ENCODE measurements at regions not wholly inside any gene's neighbourhood (a gene's known extent, or its start where the extent isn't known, plus 50 kb on each side); places are given as distances from the start of the nearest gene placed in this dataset.
"Not testable (repeated sequence)": the region's sequence is repeated elsewhere in the genome, so short reads cannot be mapped to it uniquely, and the experiment has no call there.

DNA sequence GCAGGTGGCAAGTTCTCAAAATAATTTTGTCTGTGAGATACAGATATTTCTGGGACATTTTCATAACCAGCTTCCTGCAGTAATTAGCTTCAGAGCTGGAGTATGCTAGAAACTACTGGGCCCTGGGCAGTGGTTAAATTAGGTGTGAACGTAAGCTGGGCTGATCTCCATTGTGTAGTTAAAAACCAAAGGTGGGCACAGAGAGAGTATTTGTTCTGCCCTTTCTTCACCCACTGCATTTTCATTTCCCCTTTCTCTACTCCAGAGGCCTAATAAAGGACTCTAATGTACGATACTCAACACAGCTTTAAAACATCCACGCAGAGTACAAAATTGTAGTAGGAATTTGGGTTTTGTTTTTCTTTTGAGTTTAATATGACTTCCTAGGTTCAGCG is 252.7 kb downstream of the SPRY1 start:
- Histone ChIP-seq H3K36me3 (ENCODE audit: control insufficient read depth in 3 of 3, insufficient read depth in 3 of 3, low read length in 3 of 3) (peaks cover 0 to 8% (median 0%) of the 10 kb centered on the region in 3 donors), H3K27ac (ENCODE audit: low read depth, low read length) (peak overlapping the region; percentile 79), H3K4me1 (ENCODE audit: control insufficient read depth in 3 of 3, insufficient read depth in 3 of 3, low read length in 3 of 3) (peaks cover 14 to 23% (median 23%) of the 10 kb centered on the region in 3 donors), H3K9me3 (ENCODE audit: control insufficient read depth in 3 of 3, low read length in 3 of 3) (no peaks in the 10 kb centered on the region), H3K27me3 (ENCODE audit: control insufficient read depth in 3 of 3, insufficient read depth in 3 of 3, low read length in 3 of 3) (no peaks in the 10 kb centered on the region), H3K4me3 (ENCODE audit: low read length in 3 of 3) (peak overlapping the region; percentile 4 to 68 (median 59)), H3K9ac (ENCODE audit: low read depth in 1 of 3, low read length in 3 of 3) (peak overlapping the region; percentile 27 to 85 (median 46))

DNA sequence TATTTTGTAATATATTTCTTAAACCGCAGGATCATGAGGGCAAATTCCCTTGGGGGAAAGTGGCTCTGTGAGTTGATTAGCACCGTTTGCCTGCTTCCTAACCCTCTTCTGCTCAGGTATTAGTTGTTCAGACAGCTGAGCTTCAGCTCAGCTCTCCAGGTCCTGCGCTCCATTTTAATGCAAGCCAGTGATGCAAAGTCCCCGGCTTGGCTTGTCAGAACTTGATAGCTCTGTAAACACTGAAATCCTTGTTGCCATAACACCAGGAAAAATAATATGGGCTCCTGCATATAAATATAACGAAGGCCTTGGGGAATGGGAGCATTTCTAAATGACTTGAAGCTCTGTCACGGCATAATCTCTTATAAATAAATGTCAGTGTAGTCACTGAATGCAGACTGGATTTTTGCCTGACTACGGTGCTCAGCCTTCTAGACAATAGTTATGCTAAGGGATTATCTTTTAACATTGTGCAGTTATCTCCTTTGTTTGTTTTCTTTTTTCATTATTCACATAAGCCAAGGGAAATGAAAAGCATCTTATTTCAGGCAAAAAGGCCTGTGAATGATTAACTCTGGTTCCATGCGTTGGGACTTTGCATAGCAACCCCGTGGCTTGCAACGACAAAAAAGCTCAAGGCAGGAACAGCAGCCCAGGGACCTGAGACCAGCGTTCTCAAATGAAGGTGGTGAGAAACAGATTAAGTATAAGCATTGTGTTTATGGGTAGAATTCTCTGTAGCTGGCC is 253.2 kb downstream of the SPRY1 start:
- H3K4me1 ChIP-seq (ENCODE audit: control insufficient read depth in 3 of 3, insufficient read depth in 3 of 3, low read length in 3 of 3) = peaks cover 14 to 23% (median 23%) of the 10 kb centered on the region in 3 donors
- H3K4me3 ChIP-seq (ENCODE audit: low read length in 3 of 3) = peak overlapping the region; percentile 58 to 68 (median 59)
- peaks cover 0 to 8% (median 0%) of the 10 kb centered on the region in 3 donors for H3K36me3 ChIP-seq (ENCODE audit: control insufficient read depth in 3 of 3, insufficient read depth in 3 of 3, low read length in 3 of 3)
- H3K9ac ChIP-seq (ENCODE audit: low read depth in 1 of 3, low read length in 3 of 3) = peak overlapping the region; percentile 46 to 85 (median 75)
- H3K9me3 ChIP-seq (ENCODE audit: control insufficient read depth in 3 of 3, low read length in 3 of 3) = no peaks in the 10 kb centered on the region
- no peaks in the 10 kb centered on the region for H3K27me3 ChIP-seq (ENCODE audit: control insufficient read depth in 3 of 3, insufficient read depth in 3 of 3, low read length in 3 of 3)
- peak overlapping the region; percentile 79 for H3K27ac ChIP-seq (ENCODE audit: low read depth, low read length)

DNA sequence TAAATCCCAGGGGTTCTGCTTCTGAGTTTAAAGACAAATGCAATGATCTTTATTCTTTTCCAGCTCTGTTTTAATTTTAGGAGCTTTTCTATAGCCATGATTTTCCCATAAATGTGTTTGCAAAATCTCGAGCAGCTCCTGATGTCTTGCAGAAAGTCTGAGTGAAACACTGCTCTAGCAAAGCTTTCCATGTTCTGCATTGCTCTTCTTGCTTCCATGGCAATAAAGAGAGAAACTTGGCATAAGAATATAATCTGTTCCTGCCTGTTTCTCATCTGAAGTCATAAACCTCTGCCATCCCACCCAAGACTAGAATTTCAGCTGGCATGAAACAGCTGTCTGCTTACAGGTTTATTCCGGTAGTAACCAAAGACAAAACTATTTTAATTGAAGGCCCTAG is 254.5 kb downstream of the SPRY1 start:
- peaks cover 14 to 23% (median 23%) of the 10 kb centered on the region in 3 donors for H3K4me1 ChIP-seq (ENCODE audit: control insufficient read depth in 3 of 3, insufficient read depth in 3 of 3, low read length in 3 of 3)
- peak overlapping the region in 2 of 3 donors; percentile 41 to 85 for H3K9ac ChIP-seq (ENCODE audit: low read depth in 1 of 3, low read length in 3 of 3)
- no peaks in the 10 kb centered on the region for H3K27me3 ChIP-seq (ENCODE audit: control insufficient read depth in 3 of 3, insufficient read depth in 3 of 3, low read length in 3 of 3)
- peak overlapping the region; percentile 22 to 68 (median 24) for H3K4me3 ChIP-seq (ENCODE audit: low read length in 3 of 3)
- H3K27ac ChIP-seq (ENCODE audit: low read depth, low read length) = peak overlapping the region; percentile 79
- no peaks in the 10 kb centered on the region for H3K9me3 ChIP-seq (ENCODE audit: control insufficient read depth in 3 of 3, low read length in 3 of 3)
- H3K36me3 ChIP-seq (ENCODE audit: control insufficient read depth in 3 of 3, insufficient read depth in 3 of 3, low read length in 3 of 3) = peaks cover 0 to 8% (median 0%) of the 10 kb centered on the region in 3 donors

DNA sequence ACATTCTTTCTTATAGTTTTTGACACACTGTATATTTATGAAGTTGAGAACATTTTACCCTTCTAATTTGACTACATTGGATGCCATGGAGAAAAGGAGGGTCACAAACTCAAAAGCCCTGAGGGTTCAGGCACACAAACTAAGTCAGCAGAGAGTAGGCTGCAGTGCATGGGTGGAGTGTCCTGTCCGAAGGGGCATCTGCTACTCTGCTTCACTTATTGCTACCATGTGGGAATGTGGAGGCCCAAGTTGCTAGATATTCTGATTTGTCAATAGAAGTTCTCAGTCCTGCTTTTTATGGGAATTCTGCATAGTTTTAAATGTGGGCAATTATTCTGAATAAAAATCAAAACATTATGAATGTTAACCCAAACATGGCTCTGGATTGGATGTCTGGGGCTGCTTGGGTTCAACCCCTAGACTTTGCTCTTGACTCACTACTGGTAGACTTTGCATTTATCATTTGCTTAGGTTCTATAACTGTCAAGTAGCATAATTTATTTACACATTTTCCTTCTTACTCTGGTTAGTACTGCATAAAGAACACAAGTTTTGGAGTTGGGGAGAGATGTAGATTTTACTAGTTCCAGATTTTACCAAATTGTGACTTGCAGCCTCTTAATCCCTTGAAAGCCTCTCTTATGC is 255.1 kb downstream of the SPRY1 start:
- peak overlapping the region in 2 of 3 donors; percentile 14 to 41 for H3K9ac ChIP-seq (ENCODE audit: low read depth in 1 of 3, low read length in 3 of 3)
- H3K36me3 ChIP-seq (ENCODE audit: control insufficient read depth in 3 of 3, insufficient read depth in 3 of 3, low read length in 3 of 3) = peaks cover 0 to 12% (median 3%) of the 10 kb centered on the region in 3 donors
- H3K9me3 ChIP-seq (ENCODE audit: control insufficient read depth in 3 of 3, low read length in 3 of 3) = no peaks in the 10 kb centered on the region
- H3K27me3 ChIP-seq (ENCODE audit: control insufficient read depth in 3 of 3, insufficient read depth in 3 of 3, low read length in 3 of 3) = no peaks in the 10 kb centered on the region
- H3K4me3 ChIP-seq (ENCODE audit: low read length in 3 of 3) = peak overlapping the region in 2 of 3 donors; percentile 38 to 51
- H3K27ac ChIP-seq (ENCODE audit: low read depth, low read length) = peak overlapping the region; percentile 79
- H3K4me1 ChIP-seq (ENCODE audit: control insufficient read depth in 3 of 3, insufficient read depth in 3 of 3, low read length in 3 of 3) = peaks cover 14 to 23% (median 23%) of the 10 kb centered on the region in 3 donors

DNA sequence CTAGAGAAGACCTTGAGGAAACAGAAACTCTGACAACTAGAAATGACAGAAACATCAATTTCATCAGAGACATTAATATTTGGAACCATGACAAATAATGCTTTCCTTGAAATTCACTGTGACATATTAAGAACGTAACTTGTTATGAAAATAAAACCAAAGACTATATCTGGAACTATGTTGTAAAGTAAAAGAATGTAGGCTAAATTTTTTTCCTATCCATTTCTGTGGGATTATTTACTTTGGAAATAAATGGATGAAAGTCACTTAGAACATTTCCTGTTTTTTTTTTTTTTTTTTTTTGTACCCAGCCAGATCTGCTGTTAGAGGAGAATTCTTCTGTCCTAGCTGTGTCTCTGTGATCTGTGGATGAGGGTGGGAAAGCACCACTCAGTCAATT is 255.9 kb downstream of the SPRY1 start:
- H3K27ac ChIP-seq (ENCODE audit: low read depth, low read length) = no peak overlapping the region
- peaks cover 0 to 12% (median 3%) of the 10 kb centered on the region in 3 donors for H3K36me3 ChIP-seq (ENCODE audit: control insufficient read depth in 3 of 3, insufficient read depth in 3 of 3, low read length in 3 of 3)
- no peaks in the 10 kb centered on the region for H3K27me3 ChIP-seq (ENCODE audit: control insufficient read depth in 3 of 3, insufficient read depth in 3 of 3, low read length in 3 of 3)
- no peak overlapping the region for H3K4me3 ChIP-seq (ENCODE audit: low read length in 3 of 3)
- H3K9ac ChIP-seq (ENCODE audit: low read depth in 1 of 3, low read length in 3 of 3) = no peak overlapping the region
- peaks cover 14 to 23% (median 23%) of the 10 kb centered on the region in 3 donors for H3K4me1 ChIP-seq (ENCODE audit: control insufficient read depth in 3 of 3, insufficient read depth in 3 of 3, low read length in 3 of 3)
- no peaks in the 10 kb centered on the region for H3K9me3 ChIP-seq (ENCODE audit: control insufficient read depth in 3 of 3, low read length in 3 of 3)

DNA sequence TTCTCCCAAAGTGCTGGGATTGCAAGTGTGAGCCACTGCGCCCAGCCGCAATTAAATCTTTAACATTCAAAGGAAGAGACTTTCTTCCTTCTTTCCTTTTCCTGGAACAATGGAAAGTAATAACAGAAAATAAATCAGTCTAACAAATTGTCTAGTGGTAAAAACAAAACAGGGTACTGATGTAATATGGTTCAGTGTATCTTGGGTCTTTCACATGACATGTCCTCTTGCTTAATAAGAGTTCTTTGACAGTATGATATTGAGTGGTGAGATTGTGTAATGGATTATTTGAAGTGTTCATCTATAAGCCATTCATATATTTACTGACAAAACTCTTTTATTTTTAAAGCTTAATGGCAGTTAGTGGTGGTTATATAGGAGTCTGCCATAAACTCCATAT is 256.6 kb downstream of the SPRY1 start:
- H3K4me1 ChIP-seq (ENCODE audit: control insufficient read depth in 3 of 3, insufficient read depth in 3 of 3, low read length in 3 of 3) = peaks cover 14 to 23% (median 23%) of the 10 kb centered on the region in 3 donors
- peaks cover 0 to 12% (median 3%) of the 10 kb centered on the region in 3 donors for H3K36me3 ChIP-seq (ENCODE audit: control insufficient read depth in 3 of 3, insufficient read depth in 3 of 3, low read length in 3 of 3)
- H3K9ac ChIP-seq (ENCODE audit: low read depth in 1 of 3, low read length in 3 of 3) = no peak overlapping the region
- no peaks in the 10 kb centered on the region for H3K9me3 ChIP-seq (ENCODE audit: control insufficient read depth in 3 of 3, low read length in 3 of 3)
- H3K27ac ChIP-seq (ENCODE audit: low read depth, low read length) = no peak overlapping the region
- H3K4me3 ChIP-seq (ENCODE audit: low read length in 3 of 3) = no peak overlapping the region
- no peaks in the 10 kb centered on the region for H3K27me3 ChIP-seq (ENCODE audit: control insufficient read depth in 3 of 3, insufficient read depth in 3 of 3, low read length in 3 of 3)

DNA sequence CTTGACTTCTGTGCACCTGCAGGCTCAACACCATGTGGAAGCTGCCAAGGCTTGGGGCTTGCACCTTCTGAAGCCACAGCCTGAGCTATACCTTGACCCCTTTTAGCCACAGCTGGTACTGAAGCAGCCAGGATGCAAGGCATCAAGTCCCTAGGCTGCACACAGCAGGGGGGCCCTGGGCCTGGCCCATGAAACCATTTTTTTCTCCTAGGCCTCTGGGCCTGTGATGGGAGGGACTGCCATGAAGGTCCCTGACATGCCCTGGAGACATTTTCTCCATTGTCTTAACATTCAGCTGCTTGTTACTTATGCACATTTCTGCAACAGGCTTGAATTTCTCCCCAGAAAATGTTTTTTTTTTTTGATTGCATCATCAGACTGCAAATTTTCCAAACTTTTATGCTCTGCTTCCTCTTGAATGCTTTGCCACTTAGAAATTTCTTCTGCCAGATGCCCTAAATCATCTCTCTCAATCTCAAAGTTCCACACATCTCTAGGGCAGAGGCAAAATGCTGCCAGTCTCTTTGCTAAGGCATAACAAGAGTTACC is 260.2 kb downstream of the SPRY1 start:
- H3K4me1 ChIP-seq (ENCODE audit: control insufficient read depth in 3 of 3, insufficient read depth in 3 of 3, low read length in 3 of 3); H3K4me3 ChIP-seq (ENCODE audit: low read length in 3 of 3); H3K27ac ChIP-seq (ENCODE audit: low read depth, low read length); H3K9ac ChIP-seq (ENCODE audit: low read depth in 1 of 3, low read length in 3 of 3); H3K27me3 ChIP-seq (ENCODE audit: control insufficient read depth in 3 of 3, insufficient read depth in 3 of 3, low read length in 3 of 3); H3K9me3 ChIP-seq (ENCODE audit: control insufficient read depth in 3 of 3, low read length in 3 of 3): not testable (repeated sequence)
- H3K36me3 ChIP-seq (ENCODE audit: control insufficient read depth in 3 of 3, insufficient read depth in 3 of 3, low read length in 3 of 3) = peaks cover 0 to 12% (median 3%) of the 10 kb centered on the region in 3 donors

DNA sequence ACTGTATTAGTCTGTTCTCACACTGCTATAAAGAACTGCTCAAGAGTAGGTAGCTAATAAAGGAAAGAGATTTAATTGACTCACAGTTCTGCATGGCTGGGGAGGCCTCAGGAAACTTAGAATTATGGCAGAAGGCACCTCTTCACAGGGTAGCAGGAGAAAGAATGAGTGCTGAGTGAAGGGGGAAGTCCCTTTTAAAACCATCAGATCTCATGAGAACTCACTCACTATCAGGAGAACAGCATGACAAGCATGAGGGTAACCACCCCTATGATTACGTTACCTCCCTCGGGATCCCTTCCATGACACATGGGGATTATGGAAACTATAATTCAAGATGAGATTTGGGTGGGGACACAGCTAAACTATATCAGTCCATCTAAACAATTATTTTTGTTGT is 261.0 kb downstream of the SPRY1 start:
- not testable (repeated sequence) for H3K4me3 ChIP-seq (ENCODE audit: low read length in 3 of 3); H3K27me3 ChIP-seq (ENCODE audit: control insufficient read depth in 3 of 3, insufficient read depth in 3 of 3, low read length in 3 of 3); H3K4me1 ChIP-seq (ENCODE audit: control insufficient read depth in 3 of 3, insufficient read depth in 3 of 3, low read length in 3 of 3); H3K9me3 ChIP-seq (ENCODE audit: control insufficient read depth in 3 of 3, low read length in 3 of 3); H3K9ac ChIP-seq (ENCODE audit: low read depth in 1 of 3, low read length in 3 of 3); H3K27ac ChIP-seq (ENCODE audit: low read depth, low read length)
- peaks cover 0 to 12% (median 3%) of the 10 kb centered on the region in 3 donors for H3K36me3 ChIP-seq (ENCODE audit: control insufficient read depth in 3 of 3, insufficient read depth in 3 of 3, low read length in 3 of 3)

DNA sequence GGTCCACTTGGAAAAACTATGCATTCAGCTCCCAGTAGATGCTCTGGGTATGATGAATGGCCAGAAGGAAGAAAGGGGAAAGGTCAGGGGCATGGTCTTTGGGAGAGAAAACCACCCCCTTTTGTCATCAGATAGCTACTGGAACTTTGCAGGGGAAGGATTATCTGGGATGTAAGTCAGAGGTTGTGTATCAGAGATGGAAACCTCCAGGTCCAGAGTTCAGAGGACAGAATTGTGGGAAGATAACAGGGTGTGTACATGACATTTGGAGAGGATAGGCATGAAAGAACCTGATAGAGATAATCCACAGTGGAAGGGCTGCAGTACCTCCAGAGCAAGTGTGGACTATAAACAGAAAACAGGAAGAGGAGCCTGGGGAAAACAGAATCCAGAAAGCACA is 262.7 kb downstream of the SPRY1 start:
- Histone ChIP-seq H3K4me1 (ENCODE audit: control insufficient read depth in 3 of 3, insufficient read depth in 3 of 3, low read length in 3 of 3) (no peaks in the 10 kb centered on the region), H3K36me3 (ENCODE audit: control insufficient read depth in 3 of 3, insufficient read depth in 3 of 3, low read length in 3 of 3) (peaks cover 0 to 4% (median 3%) of the 10 kb centered on the region in 3 donors), H3K9ac (ENCODE audit: low read depth in 1 of 3, low read length in 3 of 3) (no peak overlapping the region), H3K27me3 (ENCODE audit: control insufficient read depth in 3 of 3, insufficient read depth in 3 of 3, low read length in 3 of 3) (no peaks in the 10 kb centered on the region), H3K27ac (ENCODE audit: low read depth, low read length) (no peak overlapping the region), H3K4me3 (ENCODE audit: low read length in 3 of 3) (no peak overlapping the region), H3K9me3 (ENCODE audit: control insufficient read depth in 3 of 3, low read length in 3 of 3) (no peaks in the 10 kb centered on the region)

DNA sequence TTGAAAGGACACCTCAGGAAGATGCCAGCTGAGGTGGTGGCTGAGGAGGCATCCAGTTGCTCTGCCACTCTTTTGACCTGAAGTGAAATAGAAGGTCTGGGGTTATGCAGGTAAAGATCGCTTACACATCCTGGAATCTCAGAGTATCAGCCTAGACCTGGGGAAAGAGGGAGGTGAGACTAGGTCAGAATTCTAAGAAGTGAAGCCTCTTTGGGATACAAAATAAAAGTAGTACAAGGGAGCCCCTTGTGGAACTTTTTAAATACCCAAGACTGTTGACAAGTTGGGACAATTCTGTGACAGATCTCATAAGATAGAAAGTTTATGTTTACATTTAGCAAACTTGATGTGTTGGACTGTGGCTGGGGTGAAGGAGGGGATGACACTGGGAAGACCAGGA is 263.1 kb downstream of the SPRY1 start:
- H3K36me3 ChIP-seq (ENCODE audit: control insufficient read depth in 3 of 3, insufficient read depth in 3 of 3, low read length in 3 of 3) = peaks cover 0 to 4% (median 3%) of the 10 kb centered on the region in 3 donors
- H3K4me3 ChIP-seq (ENCODE audit: low read length in 3 of 3) = no peak overlapping the region
- no peaks in the 10 kb centered on the region for H3K9me3 ChIP-seq (ENCODE audit: control insufficient read depth in 3 of 3, low read length in 3 of 3)
- H3K9ac ChIP-seq (ENCODE audit: low read depth in 1 of 3, low read length in 3 of 3) = no peak overlapping the region
- H3K27me3 ChIP-seq (ENCODE audit: control insufficient read depth in 3 of 3, insufficient read depth in 3 of 3, low read length in 3 of 3) = no peaks in the 10 kb centered on the region
- H3K27ac ChIP-seq (ENCODE audit: low read depth, low read length) = no peak overlapping the region
- no peaks in the 10 kb centered on the region for H3K4me1 ChIP-seq (ENCODE audit: control insufficient read depth in 3 of 3, insufficient read depth in 3 of 3, low read length in 3 of 3)

Data from skeletal muscle tissue (tissue), 3 donors.